Stimulated activated CD8-positive, alpha-beta memory T cell treated with anti-CD3 and anti-CD28 coated beads, Interleukin-4, amount 100 ng/mL, for 4 hours (primary cell): ENCODE measurements at regions not wholly inside any gene's neighbourhood (a gene's known extent, or its start where the extent isn't known, plus 50 kb on each side); places are given as distances from the start of the nearest gene placed in this dataset.

ENCODE experiments used
- DNase-seq, 2 donors: peaks; one replicate each; pipeline ENCODE4 v3.0.0-alpha.2; 2020; ENCODE audit warnings: low read depth in 2 of 2, low spot score in 1 of 2

DNA sequence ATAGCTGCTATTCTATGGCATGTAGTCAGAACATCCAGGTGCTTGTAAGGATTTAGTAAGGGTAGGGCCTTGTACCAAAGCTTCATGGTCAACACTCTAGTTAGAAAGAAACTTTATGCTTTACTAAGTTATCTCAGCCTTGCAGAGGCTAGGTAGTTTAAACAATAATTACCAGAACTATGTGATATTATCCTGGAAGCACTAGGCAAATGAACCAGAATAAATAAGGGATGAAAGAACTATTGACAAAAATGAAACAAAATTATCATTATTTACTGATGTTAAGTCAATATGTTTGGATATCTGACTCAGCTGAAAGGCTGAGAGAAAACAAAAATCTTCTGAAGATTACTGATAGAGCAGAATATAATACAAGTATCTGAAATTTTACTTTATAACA, 1089.1 kb upstream of the RAG2 start:
- no peak for DNase-seq

- no peak for DNase-seq
These were observed 1073.3 kb upstream of the RAG2 start for GRCh38 chr11:37671321-37671720.

DNA sequence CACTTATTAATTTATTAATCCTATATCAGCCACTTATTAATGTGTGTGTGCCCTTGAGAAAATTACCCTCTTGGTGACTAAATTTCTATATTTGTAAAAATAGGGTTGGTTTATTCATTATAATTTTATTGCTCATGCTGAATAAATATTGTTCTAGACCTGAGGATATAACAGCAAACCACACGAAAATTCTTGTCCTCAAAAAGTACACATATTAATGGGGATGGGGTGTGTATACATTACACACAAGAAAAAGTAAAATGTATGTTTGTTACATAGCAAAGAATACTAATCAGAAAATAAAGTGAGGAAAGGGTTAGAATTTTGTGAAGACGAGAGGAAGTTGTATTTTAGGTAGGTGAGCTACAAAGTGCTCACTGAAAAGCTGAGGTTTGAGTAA, 1068.9 kb upstream of the RAG2 start:
- DNase-seq: no peak

- no peak for DNase-seq
These were observed 1059.6 kb upstream of the RAG2 start for GRCh38 chr11:37657645-37658044.

DNA sequence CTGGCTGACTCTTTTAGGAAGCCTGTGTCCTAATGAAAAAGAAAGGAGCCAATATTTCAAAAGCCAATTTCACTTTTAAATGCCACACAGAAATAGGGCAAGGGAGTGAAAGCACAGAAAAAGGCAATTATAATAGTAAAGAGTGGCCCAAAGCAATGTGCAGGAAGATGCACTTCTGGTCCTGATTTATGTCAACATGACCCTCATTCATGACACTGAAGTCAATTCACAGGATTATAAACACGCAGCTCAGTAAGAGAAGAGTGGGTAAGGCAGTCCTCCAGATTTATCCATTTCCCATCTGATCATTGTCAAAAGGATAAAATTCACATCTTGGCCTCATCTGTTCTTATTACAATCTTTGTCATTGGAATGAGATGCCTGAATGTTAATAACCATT, 1049.7 kb upstream of the RAG2 start:
- no peak for DNase-seq

GRCh38 chr11:37643968-37644367, 1045.9 kb upstream of the RAG2 start:
- DNase-seq: no peak

DNA sequence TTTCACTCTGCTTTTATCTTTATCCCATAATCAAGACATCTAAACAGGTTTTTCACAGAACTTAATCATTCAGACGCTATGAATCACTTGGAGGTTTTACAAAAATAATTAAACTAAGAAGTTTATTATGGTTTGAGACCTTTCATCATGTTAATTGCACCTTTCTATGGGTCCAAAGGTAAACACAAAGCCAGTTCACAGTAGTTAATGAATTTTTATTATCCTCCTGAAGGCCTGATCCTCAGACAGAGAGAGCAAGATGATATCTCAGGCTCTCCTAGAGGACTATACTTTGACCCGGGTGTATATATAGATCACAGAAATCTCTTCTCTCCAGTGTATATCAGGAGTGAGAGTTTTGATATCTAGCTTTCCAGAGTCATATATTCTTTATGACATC, 1044.3 kb upstream of the RAG2 start:
- DNase-seq: no peak

- DNase-seq: no peak
These were observed 1034.7 kb upstream of the RAG2 start for GRCh38 chr11:37632748-37633147.

DNA sequence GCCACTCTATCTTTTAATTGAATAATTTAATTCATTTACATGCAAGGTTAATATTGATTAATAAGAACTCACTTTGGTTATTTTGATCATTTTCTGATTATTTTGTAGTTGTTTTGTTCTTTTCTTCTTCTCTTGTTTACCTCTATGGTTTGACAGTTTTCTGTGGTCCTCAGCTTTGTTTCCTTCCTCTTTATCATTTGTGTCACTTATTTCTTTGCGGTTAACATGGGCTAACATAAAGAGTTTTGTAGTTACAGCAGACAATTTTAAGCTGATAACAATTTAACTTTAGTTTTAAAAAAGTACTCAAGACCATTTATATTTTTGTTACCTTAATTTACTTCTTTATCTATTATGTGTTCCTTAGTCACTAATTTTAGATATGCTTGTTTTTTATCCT, 1032.8 kb upstream of the RAG2 start:
- no peak for DNase-seq

DNA sequence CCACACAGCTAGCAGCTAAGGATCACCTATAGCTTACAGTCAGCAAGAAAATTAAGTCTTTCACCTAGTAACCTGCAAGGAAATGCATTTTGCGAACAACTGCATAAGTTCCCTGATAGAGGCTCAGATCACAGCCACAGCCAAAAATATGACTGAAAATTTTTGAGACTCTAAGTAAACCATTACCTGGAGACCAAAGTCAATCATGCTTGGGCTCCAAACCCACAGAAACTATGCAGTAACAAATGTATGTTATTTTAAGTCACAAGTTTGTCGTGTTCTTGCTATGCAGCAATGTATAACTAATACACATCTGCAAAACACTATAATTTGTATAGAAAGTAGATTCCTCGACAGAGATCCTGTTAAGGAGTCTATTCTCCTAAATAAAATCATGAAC, 1025.7 kb upstream of the RAG2 start:
- DNase-seq: no peak

DNA sequence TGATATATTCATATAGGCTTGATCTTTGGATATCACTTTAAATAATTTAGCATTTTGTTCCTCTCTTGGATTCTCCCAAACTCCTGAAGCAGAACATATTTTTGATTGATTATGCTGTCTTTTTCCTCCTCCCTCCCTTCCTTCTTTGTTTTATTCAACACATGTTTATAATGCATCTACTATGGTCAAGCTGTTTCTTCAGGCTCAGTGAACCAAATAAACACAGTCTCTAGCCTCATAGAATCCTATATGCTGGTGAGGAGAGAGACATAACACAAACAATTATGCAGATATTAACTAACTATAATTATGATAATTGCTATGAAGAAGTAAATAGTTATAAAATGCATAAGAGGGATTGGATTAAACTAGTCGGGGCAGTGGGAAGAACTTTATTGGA, 1023.6 kb upstream of the RAG2 start:
- no peak for DNase-seq

- DNase-seq: no peak
These were observed 1018.3 kb upstream of the RAG2 start for GRCh38 chr11:37616291-37616690.

GRCh38 chr11:37613031-37613430, 1015.0 kb upstream of the RAG2 start:
- no peak for DNase-seq

- no peak for DNase-seq
These were observed 1014.1 kb upstream of the RAG2 start for GRCh38 chr11:37612146-37612545.

DNA sequence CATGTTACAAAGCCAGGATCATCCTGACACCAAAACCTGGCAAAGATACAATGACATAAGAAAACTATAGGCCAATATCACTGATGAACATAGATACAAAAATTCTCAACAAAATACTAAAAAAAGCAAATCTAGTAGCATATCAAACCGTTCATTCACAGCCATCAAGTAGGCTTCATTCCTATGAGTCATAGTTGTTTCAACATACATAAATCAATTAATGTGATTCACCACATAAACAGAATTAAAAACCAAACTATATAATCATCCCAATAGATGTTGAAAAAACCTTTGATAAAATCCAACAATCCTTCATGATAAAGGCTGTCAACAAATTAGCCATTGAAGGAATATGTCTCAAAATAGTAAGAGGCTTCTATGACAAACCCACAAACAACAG, 1007.2 kb upstream of the RAG2 start:
- DNase-seq: no peak

DNA sequence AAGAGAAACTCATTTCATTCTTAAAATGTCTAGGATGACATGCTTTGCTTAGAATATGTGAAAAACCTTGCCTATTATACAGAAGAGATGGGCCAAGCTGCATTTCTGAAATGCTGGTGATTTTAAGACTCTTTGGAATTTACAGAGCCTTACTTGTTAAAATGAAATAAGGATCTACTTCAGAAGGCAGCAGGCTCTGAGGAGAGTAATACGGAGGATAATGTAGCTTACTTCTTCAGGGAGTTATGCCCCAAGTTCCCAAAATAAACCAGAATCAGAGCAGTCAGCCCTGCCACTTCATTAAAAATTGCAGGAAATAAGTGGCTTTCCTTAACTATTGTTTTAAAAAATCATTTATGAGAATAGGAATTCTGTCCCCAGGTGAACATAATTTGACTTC, 1000.3 kb upstream of the RAG2 start:
- DNase-seq: no peak

DNA sequence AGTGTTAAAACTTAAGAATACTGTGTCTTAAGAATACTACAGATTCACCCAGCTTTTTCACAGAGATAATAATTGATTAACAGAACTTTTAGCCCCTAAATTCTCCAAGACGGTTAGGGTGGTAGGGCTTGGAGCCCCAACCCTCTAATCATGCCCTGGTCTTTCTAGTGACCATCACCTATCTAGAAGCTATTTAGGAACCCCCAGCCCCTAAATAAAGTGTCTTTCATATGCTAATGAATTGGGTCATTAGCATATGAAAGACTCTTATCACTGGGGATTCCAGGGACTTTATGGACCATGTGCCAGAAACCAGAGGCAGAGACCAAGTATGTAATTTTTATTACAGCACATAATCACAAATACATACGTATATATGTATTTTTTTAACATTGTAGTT, 999.7 kb upstream of the RAG2 start:
- DNase-seq: no peak

GRCh38 chr11:37595845-37596244, 997.8 kb upstream of the RAG2 start:
- no peak for DNase-seq

DNA sequence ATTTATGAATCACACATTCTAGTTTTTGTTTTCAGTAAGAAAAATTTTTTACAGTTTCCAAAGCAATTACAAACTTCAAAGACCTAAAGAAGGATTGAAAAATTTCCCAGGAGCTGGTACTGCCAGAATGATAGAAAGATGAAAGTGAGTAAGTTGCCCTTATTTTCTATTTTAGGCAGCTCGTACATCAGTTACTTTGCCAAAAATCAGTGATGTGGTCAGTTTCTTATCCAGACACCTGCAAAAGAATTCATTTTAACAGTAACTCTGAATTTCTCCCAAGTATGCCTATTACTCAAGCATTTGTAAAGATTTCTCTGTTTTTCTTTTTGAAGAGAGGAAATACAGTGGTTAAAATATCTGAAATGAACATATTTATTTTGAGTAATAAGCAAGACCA, 976.3 kb upstream of the RAG2 start:
- DNase-seq: no peak

- no peak for DNase-seq
These were observed 974.6 kb upstream of the RAG2 start for GRCh38 chr11:37572491-37573171.

- no peak for DNase-seq
These were observed 973.2 kb upstream of the RAG2 start for GRCh38 chr11:37571246-37571645.

DNA sequence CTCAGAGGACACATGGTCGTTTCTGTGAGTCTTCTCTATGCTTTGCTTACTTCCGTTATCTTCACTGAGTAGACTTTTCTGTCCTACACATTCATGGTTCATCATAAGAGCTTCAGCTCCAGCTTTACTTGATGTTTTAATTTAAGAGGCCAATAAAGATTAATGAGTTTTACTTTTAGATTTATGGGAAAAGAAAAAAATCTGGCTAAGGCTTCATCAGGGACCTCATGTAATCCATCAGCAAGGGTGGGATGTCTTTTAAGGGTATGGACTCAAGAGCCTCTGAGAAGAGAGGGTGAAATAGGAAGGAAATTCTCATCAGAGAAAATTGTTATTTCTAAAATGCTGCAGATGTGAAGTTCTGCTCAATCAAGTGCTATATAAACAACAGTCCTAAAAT, 963.0 kb upstream of the RAG2 start:
- no peak for DNase-seq

DNA sequence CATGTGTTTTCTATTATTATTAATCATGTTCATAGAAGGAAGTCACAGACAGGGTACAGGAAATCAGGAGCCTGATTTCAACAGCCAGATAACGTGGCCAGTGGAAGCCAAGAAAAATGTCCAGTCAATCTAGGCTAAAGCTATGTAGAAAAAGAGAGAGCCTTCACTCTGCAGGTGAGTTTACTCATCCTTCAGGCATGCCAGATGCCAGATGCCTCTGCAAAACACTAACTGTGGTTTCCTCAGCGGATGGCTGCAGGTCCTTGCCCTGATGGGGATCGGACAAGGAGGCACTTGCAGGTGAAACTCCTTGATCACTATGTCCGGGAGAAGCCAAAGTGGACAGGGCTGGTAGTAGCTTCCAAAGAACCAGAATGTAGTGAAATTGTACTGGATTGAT, 962.3 kb upstream of the RAG2 start:
- no peak for DNase-seq
